WERI-Rb-1 (cell line): ENCODE measurements at regions not wholly inside any gene's neighbourhood (a gene's known extent, or its start where the extent isn't known, plus 50 kb on each side); places are given as distances from the start of the nearest gene placed in this dataset.

Experiments used
- DNase-seq: peaks from one replicate; pipeline ENCODE4 v3.0.0-alpha.2; 2020
- H3K27ac ChIP-seq: fragments of 250-450 bp; sonication (Bioruptor Pico); 2 replicates; pipeline ENCODE4 v1.5.1; 2020; ENCODE audit warnings: mild to moderate bottlenecking, moderate library complexity
- H3K27me3 ChIP-seq: fragments of 250-450 bp; sonication (Bioruptor Pico); 2 replicates; pipeline ENCODE4 v1.5.1; 2021; ENCODE audit warnings: mild to moderate bottlenecking, low read depth, moderate library complexity; ENCODE audit not compliant: insufficient read depth, severe bottlenecking
- H3K36me3 ChIP-seq: fragments of 250-450 bp; sonication (Bioruptor Pico); 2 replicates; pipeline ENCODE4 v1.5.1; 2020; ENCODE audit warnings: mild to moderate bottlenecking, moderate library complexity
- H3K4me3 ChIP-seq: 2 replicates; pipeline ENCODE4 v1.5.1; 2011; ENCODE audit warnings: low read depth, mild to moderate bottlenecking, control low read depth, low read length
- H3K9me3 ChIP-seq: fragments of 250-450 bp; sonication (Bioruptor Pico); 2 replicates; pipeline ENCODE4 v1.5.1; 2021; ENCODE audit warnings: mild to moderate bottlenecking, moderate library complexity; ENCODE audit not compliant: severe bottlenecking
- TF ChIP-seq, protein P1 (sequence below): IDR thresholded peaks from 2 replicates; pipeline ENCODE4 v1.5.1; 2011; ENCODE audit warnings: low read depth, mild to moderate bottlenecking, control low read depth, inconsistent platforms, low read length

DNA sequence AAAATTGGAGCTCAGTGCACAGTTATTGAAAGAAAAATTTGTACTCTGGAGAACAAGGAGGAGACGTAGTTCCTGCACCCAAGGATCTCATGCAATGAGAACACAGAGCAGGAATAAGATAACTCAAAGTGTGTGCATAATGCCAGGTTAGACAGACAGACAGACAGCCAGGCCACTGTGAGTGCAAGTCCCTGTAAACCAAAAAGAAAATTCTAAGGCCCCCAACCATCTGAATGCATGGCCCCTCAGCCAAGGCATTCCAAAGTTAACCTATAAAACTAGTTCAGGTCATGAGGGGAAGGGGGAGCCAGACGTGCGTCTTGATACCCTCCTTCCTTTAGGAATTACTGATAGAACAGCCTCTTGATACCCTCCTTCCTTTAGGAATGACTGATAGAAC lies 94.5 kb upstream of the ENPP6 start:
- no peaks in the 10 kb centered on the region for H3K36me3 ChIP-seq
- TF ChIP-seq, protein P1, sequence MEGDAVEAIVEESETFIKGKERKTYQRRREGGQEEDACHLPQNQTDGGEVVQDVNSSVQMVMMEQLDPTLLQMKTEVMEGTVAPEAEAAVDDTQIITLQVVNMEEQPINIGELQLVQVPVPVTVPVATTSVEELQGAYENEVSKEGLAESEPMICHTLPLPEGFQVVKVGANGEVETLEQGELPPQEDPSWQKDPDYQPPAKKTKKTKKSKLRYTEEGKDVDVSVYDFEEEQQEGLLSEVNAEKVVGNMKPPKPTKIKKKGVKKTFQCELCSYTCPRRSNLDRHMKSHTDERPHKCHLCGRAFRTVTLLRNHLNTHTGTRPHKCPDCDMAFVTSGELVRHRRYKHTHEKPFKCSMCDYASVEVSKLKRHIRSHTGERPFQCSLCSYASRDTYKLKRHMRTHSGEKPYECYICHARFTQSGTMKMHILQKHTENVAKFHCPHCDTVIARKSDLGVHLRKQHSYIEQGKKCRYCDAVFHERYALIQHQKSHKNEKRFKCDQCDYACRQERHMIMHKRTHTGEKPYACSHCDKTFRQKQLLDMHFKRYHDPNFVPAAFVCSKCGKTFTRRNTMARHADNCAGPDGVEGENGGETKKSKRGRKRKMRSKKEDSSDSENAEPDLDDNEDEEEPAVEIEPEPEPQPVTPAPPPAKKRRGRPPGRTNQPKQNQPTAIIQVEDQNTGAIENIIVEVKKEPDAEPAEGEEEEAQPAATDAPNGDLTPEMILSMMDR, result no peak
- H3K4me3 ChIP-seq, result no peak overlapping the region
- no peaks in the 10 kb centered on the region for H3K27me3 ChIP-seq
- H3K27ac ChIP-seq, result no peak overlapping the region
- DNase-seq, result no peak
- H3K9me3 ChIP-seq, result no peaks in the 10 kb centered on the region

DNA sequence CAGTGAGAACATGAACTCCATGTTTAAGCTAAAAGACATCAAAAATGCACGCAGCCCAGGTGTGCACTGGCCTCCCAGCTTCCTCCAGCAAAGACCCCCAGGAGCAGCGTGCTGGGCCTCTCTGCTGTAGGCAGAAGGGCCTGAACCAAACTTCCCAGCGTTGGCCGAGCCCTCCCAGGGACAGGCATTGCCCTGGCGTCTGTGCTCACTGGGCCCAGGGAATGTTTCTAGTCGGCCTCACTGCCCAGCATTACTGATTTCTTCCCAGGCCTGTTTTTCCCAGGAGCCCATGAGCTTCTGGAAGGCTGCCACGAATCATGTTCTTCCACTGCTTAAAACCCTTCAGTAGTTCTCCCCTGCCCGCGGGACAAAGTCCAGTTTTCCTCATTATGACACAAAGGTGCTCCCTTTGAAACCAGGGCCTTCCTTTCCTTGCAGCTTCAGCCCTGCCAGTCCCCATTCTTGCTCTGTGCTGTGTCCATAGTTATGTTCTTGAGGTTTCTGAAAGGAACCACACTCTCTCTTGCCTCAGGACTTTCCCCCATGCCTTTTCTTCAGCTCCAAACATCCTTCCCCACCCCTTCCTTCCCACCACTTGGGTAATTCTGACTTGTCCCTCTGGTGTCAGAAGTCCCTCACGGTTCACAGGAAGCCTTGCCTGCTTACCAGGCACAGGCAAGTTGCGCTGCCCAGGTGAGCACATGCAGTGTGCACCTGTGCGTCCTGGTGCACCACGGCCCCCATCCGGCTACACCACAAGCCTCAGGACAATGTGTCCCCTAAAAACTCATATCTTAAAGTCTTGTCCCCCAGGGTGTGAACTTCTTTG lies 93.4 kb upstream of the ENPP6 start:
- H3K36me3 ChIP-seq, result no peaks in the 10 kb centered on the region
- TF ChIP-seq, protein P1, result no peak
- H3K9me3 ChIP-seq, result no peaks in the 10 kb centered on the region
- DNase-seq, result no peak
- H3K27me3 ChIP-seq, result no peaks in the 10 kb centered on the region
- no peak overlapping the region for H3K27ac ChIP-seq
- H3K4me3 ChIP-seq, result no peak overlapping the region

DNA sequence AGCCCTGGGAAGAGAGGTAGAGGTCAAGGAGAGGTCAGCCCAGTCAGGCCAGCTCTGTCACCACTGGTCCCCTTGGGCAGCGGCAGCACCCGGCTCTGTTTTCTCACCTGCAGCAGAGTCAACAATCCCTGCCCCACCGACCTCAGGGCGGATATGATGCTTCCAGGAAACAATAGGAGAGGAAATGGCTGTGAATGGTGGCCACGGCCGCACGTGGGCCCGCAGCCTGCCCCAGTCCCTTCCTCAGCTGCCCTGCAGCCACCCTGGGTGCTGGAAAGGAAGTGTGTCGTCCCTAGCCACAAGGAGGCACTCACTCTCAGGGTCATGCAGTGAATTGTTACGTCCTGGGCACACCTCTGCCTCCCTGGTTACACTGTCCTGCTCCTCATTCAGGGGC lies 92.5 kb upstream of the ENPP6 start:
- H3K27me3 ChIP-seq, result no peaks in the 10 kb centered on the region
- H3K4me3 ChIP-seq, result no peak overlapping the region
- no peaks in the 10 kb centered on the region for H3K36me3 ChIP-seq
- H3K9me3 ChIP-seq, result no peaks in the 10 kb centered on the region
- TF ChIP-seq, protein P1, result peak; percentile 73
- H3K27ac ChIP-seq, result no peak overlapping the region
- no peak for DNase-seq

DNA sequence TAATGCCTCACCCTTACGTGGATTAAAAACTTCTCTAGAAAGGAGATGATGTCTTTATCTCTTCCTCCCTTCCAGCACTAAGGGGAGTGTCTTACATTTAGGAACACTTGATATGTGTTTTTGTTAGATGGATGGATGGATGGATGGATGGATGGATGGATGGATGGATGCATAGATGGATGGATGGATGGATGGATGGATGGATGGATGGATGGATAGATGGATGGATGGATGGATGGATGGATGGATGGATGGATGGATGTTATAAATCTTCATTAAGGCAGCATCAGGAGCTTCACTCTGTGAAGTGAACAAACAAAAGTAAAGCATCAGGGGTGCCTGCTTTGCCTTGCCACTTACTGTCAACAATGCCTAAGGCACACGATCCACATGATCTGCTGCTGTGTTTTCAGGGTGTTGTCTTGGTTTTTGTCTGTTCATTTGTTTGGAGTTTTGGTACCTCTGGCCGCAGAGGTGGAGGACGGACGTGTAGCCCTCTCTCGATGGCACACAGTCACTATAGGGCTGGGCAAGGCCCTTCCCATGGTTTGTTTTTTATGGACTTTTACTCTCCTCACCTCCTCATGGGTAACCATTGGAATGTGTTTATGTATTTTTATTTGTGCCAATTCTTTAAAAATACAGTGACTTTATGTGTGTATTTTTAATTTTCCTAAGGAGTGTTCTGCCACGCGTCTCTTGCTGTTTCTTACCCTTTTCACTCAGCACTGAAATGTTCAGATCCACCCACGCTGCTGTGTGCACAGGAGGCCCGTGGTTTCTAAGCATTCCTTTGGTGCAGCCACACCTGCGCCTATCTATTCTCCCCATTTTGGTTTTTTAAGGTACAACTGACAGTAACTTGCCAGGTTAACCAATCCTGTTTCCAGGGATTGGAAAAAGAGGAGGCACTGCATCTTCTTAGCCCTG lies 91.8 kb upstream of the ENPP6 start:
- H3K27ac ChIP-seq, result no peak overlapping the region
- H3K36me3 ChIP-seq, result no peaks in the 10 kb centered on the region
- no peak for DNase-seq
- TF ChIP-seq, protein P1, result no peak
- no peaks in the 10 kb centered on the region for H3K27me3 ChIP-seq
- no peak overlapping the region for H3K4me3 ChIP-seq
- peaks cover 2% of the 10 kb centered on the region for H3K9me3 ChIP-seq

DNA sequence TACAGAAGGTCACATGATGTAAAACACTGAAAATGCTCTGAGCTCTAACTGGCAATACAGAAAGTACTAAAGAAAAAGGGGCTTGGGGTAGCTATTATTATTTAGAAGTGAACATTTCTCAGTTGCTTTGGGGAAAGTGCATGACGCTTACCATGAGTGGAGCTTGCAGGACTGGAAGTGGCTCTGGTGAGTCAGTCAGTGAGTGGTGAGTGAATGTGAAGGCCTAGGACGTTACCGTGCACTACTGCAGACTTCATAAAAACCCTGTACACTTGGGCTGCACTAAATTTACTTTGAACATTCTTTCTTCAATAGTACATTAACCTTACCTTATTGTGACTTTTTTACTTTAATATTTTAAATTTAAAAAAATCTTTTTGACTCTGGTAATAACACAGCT lies 89.3 kb upstream of the ENPP6 start:
- TF ChIP-seq, protein P1, result no peak
- Histone ChIP-seq H3K27me3 (no peaks in the 10 kb centered on the region), H3K36me3 (no peaks in the 10 kb centered on the region), H3K4me3 (no peak overlapping the region), H3K9me3 (peaks cover 2% of the 10 kb centered on the region), H3K27ac (no peak overlapping the region)
- DNase-seq, result no peak
